CD4-positive, alpha-beta T cell (primary cell): ENCODE measurements at regions not wholly inside any gene's neighbourhood (a gene's known extent, or its start where the extent isn't known, plus 50 kb on each side); places are given as distances from the start of the nearest gene placed in this dataset.

ENCODE experiments used
- ATAC-seq: fragments of 200-7000 bp; cut with Tn5 transposase; one replicate; pipeline ENCODE4 v1.10.0; 2022; ENCODE audit warnings: mild to moderate bottlenecking; ENCODE audit not compliant: poor library complexity
- CTCF ChIA-PET: fragments of 350-600 bp; sonication (Branson Sonifier 250); formaldehyde crosslinking; loops from one replicate; lab custom pipeline; 2021; ENCODE audit warnings: antibody characterized with exemption, inconsistent platforms; lab: Charles Lee
- POLR2A ChIA-PET: fragments of 350-600 bp; sonication (Branson Sonifier 250); formaldehyde crosslinking; loops from one replicate; lab custom pipeline; 2021; ENCODE audit warnings: antibody characterized with exemption, inconsistent platforms; lab: Charles Lee
- DNase-seq, 14 experiments: peaks; one replicate each; pipeline ENCODE4 v3.0.0-alpha.2; 2013 to 2020; ENCODE audit warnings: mixed read lengths in 2 of 14
- H3K27ac ChIP-seq, 2 donors: one replicate each; pipeline versions ENCODE4 v1.5.1 to v1.7.0; 2013; ENCODE audit warnings: low read length in 2 of 2, low read depth in 1 of 2, mild to moderate bottlenecking in 1 of 2
- H3K27me3 ChIP-seq, 2 experiments: 1 replicate in 1 of 2; 2 replicates in 1 of 2; pipeline versions ENCODE4 v1.6.1 to v1.7.0; 2013; ENCODE audit warnings: low read length in 2 of 2, control low read depth in 1 of 2, mild to moderate bottlenecking in 1 of 2, moderate library complexity in 1 of 2; ENCODE audit not compliant: insufficient read depth in 2 of 2, control insufficient read depth in 1 of 2
- H3K36me3 ChIP-seq: one replicate; pipeline ENCODE4 v1.6.1; 2013; ENCODE audit warnings: low read length, control low read depth; ENCODE audit not compliant: insufficient read depth
- H3K4me1 ChIP-seq: one replicate; pipeline ENCODE4 v1.6.1; 2013; ENCODE audit warnings: low read length, control low read depth; ENCODE audit not compliant: insufficient read depth
- H3K4me3 ChIP-seq: one replicate; pipeline ENCODE4 v1.5.1; 2013; ENCODE audit warnings: mild to moderate bottlenecking, low read length, moderate library complexity
- H3K9me3 ChIP-seq, 2 experiments: 1 replicate in 1 of 2; 2 replicates in 1 of 2; pipeline versions ENCODE4 v1.6.1 to v1.7.0; 2013; ENCODE audit warnings: low read length in 2 of 2, mild to moderate bottlenecking in 2 of 2, control low read depth in 1 of 2, moderate library complexity in 1 of 2; ENCODE audit not compliant: control insufficient read depth in 1 of 2, insufficient read depth in 1 of 2
- H3K27ac Mint-ChIP-seq: one replicate; pipeline ENCODE4 v1.8.0; 2020; ENCODE audit warnings: mixed read lengths
- H3K27me3 Mint-ChIP-seq: one replicate; pipeline ENCODE4 v1.8.0; 2021; ENCODE audit warnings: mixed read lengths
- H3K36me3 Mint-ChIP-seq: one replicate; pipeline ENCODE4 v1.8.0; 2021; ENCODE audit warnings: low read depth, mixed read lengths
- H3K4me1 Mint-ChIP-seq: one replicate; pipeline ENCODE4 v1.8.0; 2021; ENCODE audit warnings: low read depth, mixed read lengths
- H3K4me3 Mint-ChIP-seq: one replicate; pipeline ENCODE4 v1.8.0; 2020; ENCODE audit warnings: mild to moderate bottlenecking, mixed read lengths
- H3K9me3 Mint-ChIP-seq: one replicate; pipeline ENCODE4 v1.8.0; 2020; ENCODE audit warnings: mixed read lengths
- intact Hi-C, 2 experiments: fragments of 100-400 bp; cut with DNase I in 1 of 2; cut with micrococcal nuclease in 1 of 2; formaldehyde crosslinking; loops; one replicate each; pipeline versions ENCODE4 v1.15.1 to v1.9.0; 2023 to 2025; cut with DNase I, micrococcal nuclease
- TF ChIP-seq, protein P1 (sequence below): fragments of 200-600 bp; IDR thresholded peaks from one replicate; pipeline ENCODE4 v1.8.0; 2022; ENCODE audit warnings: antibody characterized with exemption, mild to moderate bottlenecking

DNA sequence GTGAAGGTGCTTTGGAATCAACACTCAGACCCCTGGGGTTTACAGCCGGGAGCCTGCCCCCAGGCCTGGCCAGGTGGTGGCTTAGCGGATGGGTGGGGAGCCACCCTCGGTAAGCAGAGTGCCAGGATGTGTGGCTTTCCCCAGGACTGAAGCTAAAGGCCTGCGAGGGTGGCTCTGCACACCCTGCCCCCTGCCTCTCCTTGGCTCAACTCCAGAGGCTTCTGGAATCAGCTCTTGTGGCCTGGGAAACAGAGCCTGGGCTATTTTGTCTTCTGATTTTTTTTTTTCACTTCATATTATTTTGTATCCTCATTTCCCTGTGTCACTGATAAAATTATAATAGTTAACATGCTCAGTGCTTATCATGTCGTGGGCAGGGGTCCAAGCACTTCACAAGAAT is 79.8 kb downstream of the RHOB start:
- Histone ChIP-seq H3K36me3 (no peaks in the 10 kb centered on the region), H3K4me1 (no peaks in the 10 kb centered on the region), H3K9me3 (no peaks in the 10 kb centered on the region), H3K4me3 (no peak overlapping the region), H3K27me3 (peaks cover 0 to 2% of the 10 kb centered on the region in 2 experiments), H3K27ac (no peak overlapping the region)
- TF ChIP-seq, protein P1, sequence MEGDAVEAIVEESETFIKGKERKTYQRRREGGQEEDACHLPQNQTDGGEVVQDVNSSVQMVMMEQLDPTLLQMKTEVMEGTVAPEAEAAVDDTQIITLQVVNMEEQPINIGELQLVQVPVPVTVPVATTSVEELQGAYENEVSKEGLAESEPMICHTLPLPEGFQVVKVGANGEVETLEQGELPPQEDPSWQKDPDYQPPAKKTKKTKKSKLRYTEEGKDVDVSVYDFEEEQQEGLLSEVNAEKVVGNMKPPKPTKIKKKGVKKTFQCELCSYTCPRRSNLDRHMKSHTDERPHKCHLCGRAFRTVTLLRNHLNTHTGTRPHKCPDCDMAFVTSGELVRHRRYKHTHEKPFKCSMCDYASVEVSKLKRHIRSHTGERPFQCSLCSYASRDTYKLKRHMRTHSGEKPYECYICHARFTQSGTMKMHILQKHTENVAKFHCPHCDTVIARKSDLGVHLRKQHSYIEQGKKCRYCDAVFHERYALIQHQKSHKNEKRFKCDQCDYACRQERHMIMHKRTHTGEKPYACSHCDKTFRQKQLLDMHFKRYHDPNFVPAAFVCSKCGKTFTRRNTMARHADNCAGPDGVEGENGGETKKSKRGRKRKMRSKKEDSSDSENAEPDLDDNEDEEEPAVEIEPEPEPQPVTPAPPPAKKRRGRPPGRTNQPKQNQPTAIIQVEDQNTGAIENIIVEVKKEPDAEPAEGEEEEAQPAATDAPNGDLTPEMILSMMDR: no peak
- no peak overlapping the region for H3K4me3 Mint-ChIP-seq
- DNase-seq (no peak), ATAC-seq (no peak)
- H3K27ac Mint-ChIP-seq: no peak overlapping the region
- no peaks in the 10 kb centered on the region for H3K27me3 Mint-ChIP-seq
- intact Hi-C loops: no loop called here
- POLR2A ChIA-PET: no interaction called here
- H3K4me1 Mint-ChIP-seq: no peaks in the 10 kb centered on the region
- CTCF ChIA-PET: no interaction called here
- H3K36me3 Mint-ChIP-seq: no peaks in the 10 kb centered on the region
- no peaks in the 10 kb centered on the region for H3K9me3 Mint-ChIP-seq

DNA sequence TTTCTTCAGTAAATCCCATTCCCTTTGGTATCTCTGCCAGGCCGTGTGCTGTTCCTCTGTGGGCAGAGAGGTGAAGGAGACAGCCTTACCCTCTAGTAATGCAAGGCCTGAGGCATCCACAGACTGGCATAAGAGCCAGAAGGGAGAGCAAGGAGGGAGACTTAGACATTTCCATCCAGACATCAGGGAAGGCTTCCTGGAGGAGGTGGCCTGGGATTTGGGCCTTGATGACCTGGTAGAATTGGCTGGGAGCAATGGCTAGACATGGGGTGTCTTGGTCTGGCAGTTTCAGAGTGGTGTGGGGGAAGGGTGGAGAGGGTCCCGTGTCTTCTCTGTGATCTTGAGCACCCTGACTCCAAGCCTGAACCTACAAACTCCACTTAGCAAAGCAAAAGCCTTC is 81.8 kb downstream of the RHOB start:
- H3K36me3 Mint-ChIP-seq: no peaks in the 10 kb centered on the region
- no peaks in the 10 kb centered on the region for H3K9me3 ChIP-seq
- ATAC-seq (no peak), DNase-seq (no peak)
- no peak overlapping the region for H3K27ac Mint-ChIP-seq
- H3K27me3 ChIP-seq: peaks cover 0 to 2% of the 10 kb centered on the region in 2 experiments
- CTCF ChIA-PET: no interaction called here
- POLR2A ChIA-PET: no interaction called here
- intact Hi-C loops: no loop called here
- no peaks in the 10 kb centered on the region for H3K36me3 ChIP-seq
- H3K27ac ChIP-seq: no peak overlapping the region
- no peaks in the 10 kb centered on the region for H3K27me3 Mint-ChIP-seq
- H3K4me3 Mint-ChIP-seq: no peak overlapping the region
- H3K4me1 Mint-ChIP-seq: no peaks in the 10 kb centered on the region
- H3K4me3 ChIP-seq: no peak overlapping the region
- no peaks in the 10 kb centered on the region for H3K9me3 Mint-ChIP-seq
- H3K4me1 ChIP-seq: no peaks in the 10 kb centered on the region
- TF ChIP-seq, protein P1: no peak

DNA sequence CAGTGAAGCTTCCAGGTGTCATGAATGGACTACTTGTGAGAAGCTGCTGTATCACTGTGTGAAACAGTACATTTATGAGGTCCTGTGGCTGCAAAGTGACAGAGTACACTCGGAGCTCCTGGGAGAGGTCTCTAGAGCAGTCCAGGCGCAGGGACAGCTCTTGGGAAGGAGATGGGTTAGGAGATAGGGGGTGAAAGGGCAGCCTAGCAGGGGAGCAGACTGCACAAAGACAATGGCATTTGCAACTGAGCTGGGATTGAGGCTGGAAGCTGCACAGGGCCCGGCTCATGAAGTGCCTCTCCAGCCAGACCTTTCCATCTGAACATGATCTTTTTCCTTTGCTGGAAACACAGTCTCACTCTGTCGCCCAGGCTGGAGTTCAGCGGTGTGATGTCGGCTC is 83.6 kb downstream of the RHOB start:
- Mint-ChIP-seq H3K9me3 (no peaks in the 10 kb centered on the region), H3K27ac (no peak overlapping the region), H3K36me3 (no peaks in the 10 kb centered on the region), H3K4me1 (no peaks in the 10 kb centered on the region), H3K4me3 (no peak overlapping the region), H3K27me3 (no peaks in the 10 kb centered on the region)
- DNase-seq (no peak), ATAC-seq (no peak)
- CTCF ChIA-PET: no interaction called here
- Histone ChIP-seq H3K27ac (no peak overlapping the region), H3K4me1 (no peaks in the 10 kb centered on the region), H3K27me3 (no peaks in the 10 kb centered on the region), H3K9me3 (peaks cover 0 to 4% of the 10 kb centered on the region in 2 experiments), H3K36me3 (no peaks in the 10 kb centered on the region), H3K4me3 (no peak overlapping the region)
- intact Hi-C loops: no loop called here
- POLR2A ChIA-PET: no interaction called here
- TF ChIP-seq, protein P1: no peak
